ENCODE measurements at regions not wholly inside any gene's neighbourhood (a gene's known extent, or its start where the extent isn't known, plus 50 kb on each side); places are given as distances from the start of the nearest gene placed in this dataset.
"Not testable (repeated sequence)": the region's sequence is repeated elsewhere in the genome, so short reads cannot be mapped to it uniquely, and the experiment has no call there.

GRCh38 chr14:105678057-105678456 lies 151.7 kb downstream of the TMEM121 start:
- H3K27ac Mint-ChIP-seq; H3K4me1 Mint-ChIP-seq; H3K9me2 ChIP-seq (ENCODE audit: insufficient read depth); DNase-seq (ENCODE audit: low spot score); H3K4me1 ChIP-seq (ENCODE audit: insufficient read depth); H3K4me3 Mint-ChIP-seq; H3K79me2 ChIP-seq (replicated peaks; ENCODE audit: insufficient read depth); H2AFZ ChIP-seq; H4K20me1 ChIP-seq (replicated peaks; ENCODE audit: insufficient read depth); H3K27me3 Mint-ChIP-seq (ENCODE audit: insufficient read depth, low read depth, poor library complexity); H3K27ac ChIP-seq (ENCODE audit: low read depth); ATAC-seq; H3K36me3 ChIP-seq (ENCODE audit: insufficient read depth); H3K27me3 ChIP-seq (ENCODE audit: insufficient read depth); H3K4me3 ChIP-seq; H3K4me2 ChIP-seq; H3F3A ChIP-seq (replicated peaks; ENCODE audit: low read depth): not testable (repeated sequence)
- Mint-ChIP-seq H3K9me3 (peaks cover 57% of the 10 kb centered on the region), H3K36me3 (ENCODE audit: low read depth) (peaks cover 36% of the 10 kb centered on the region)

DNA sequence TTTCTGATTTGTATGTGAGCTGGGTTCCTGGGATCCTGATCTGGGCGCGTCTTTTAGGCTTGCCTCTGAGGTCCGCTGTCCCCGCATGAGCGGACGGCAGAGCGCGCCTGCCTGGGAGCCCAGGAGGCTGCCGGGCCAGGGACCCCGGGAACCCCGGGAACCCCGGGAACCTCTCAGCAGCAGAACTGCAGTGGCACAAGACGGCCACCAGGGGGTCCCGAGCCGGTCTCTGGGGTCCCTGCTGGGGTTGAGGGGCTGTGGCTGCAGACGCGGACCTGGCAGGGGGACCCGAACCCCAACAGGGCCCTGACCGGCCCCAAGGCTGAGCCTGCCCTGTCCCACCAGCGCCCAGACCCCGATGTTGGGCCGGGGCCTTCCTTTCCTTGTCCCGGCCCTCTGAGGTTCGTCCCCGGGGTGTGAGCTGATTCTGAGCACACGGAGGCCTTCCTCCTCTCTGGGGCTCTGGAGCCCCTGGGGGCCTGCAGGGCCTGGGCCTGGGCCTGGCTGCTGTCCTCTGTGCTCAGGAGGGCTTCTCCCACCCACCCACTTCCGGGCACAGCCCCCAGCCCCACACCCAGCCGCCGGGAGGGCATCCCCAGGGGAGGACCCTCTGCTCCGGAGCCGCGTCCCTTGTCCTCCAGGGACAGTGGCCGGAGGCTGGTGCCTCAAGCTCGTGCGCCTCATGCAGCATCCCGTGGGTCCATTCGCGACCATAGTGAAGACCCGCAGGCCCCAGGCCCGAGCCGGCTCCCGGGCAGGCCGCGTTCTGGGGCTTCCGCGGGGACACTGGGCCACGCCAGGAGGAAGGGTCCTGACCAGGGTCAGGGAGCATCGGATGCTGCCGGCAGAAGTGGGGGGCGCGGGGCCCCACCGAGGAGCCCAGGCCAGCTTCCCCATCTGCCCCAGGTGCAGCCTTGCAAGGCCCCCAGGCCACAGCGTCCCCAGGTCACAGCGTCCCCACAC lies 152.9 kb downstream of the TMEM121 start:
- not testable (repeated sequence) for H3F3A ChIP-seq (replicated peaks; ENCODE audit: low read depth); H3K27ac ChIP-seq (ENCODE audit: low read depth); DNase-seq (ENCODE audit: low spot score); H3K27me3 ChIP-seq (ENCODE audit: insufficient read depth); H3K27ac Mint-ChIP-seq; H2AFZ ChIP-seq; H3K27me3 Mint-ChIP-seq (ENCODE audit: insufficient read depth, low read depth, poor library complexity); H3K9me2 ChIP-seq (ENCODE audit: insufficient read depth); H3K4me3 Mint-ChIP-seq; H3K4me2 ChIP-seq; H3K4me3 ChIP-seq; H3K4me1 ChIP-seq (ENCODE audit: insufficient read depth); ATAC-seq; H3K36me3 ChIP-seq (ENCODE audit: insufficient read depth); H3K79me2 ChIP-seq (replicated peaks; ENCODE audit: insufficient read depth); H3K4me1 Mint-ChIP-seq; H4K20me1 ChIP-seq (replicated peaks; ENCODE audit: insufficient read depth)
- Mint-ChIP-seq H3K9me3 (peaks cover 55% of the 10 kb centered on the region), H3K36me3 (ENCODE audit: low read depth) (peaks cover 30% of the 10 kb centered on the region)

DNA sequence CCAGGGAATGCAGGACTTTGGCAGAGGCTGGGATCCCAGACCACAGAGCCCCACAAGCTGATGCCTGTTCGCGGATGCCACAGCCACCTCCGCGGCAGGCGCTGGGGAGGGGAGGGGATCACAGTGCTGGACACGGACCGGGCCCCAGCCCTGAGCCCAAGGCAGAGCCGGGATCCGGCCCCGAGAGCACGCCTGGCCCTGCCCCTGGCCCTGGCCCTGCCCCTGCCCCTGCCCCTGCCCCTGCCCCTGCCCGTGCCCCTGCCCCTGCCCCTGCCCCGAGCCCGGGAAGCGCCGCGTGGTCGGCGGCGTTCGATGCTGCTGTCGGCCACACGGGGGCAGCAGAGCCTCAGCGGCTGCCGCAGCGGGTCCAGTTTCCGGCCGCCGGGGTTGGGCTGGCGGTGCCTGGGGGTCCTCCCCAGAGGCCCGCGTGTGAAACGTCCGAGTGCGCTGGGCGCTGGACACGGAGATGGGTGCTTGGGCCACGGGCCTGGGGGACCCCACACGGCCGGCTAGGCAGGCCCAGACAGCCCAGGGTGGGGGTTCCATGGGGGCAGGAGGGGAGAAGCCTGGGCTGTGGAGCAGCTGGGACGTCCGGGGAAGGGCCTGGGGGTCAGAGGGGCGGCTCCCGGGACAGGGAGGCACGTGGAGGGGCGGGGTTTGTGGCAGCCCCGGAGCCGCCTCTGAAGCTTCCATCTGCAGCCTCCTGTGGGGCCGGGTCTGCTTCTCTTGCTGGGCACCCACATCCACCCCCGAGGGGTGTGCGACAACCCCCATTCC lies 153.8 kb downstream of the TMEM121 start:
- H3K4me2 ChIP-seq = not testable (repeated sequence)

GRCh38 chr14:105680736-105681098 lies 154.3 kb downstream of the TMEM121 start:
- not testable (repeated sequence) for H3K4me2 ChIP-seq; H3K27me3 Mint-ChIP-seq (ENCODE audit: insufficient read depth, low read depth, poor library complexity); H3K4me3 Mint-ChIP-seq; H3K27me3 ChIP-seq (ENCODE audit: insufficient read depth); H3K36me3 ChIP-seq (ENCODE audit: insufficient read depth); H3K27ac ChIP-seq (ENCODE audit: low read depth); H4K20me1 ChIP-seq (replicated peaks; ENCODE audit: insufficient read depth); H3K9me2 ChIP-seq (ENCODE audit: insufficient read depth); DNase-seq (ENCODE audit: low spot score); H3K79me2 ChIP-seq (replicated peaks; ENCODE audit: insufficient read depth); H3F3A ChIP-seq (replicated peaks; ENCODE audit: low read depth); H3K27ac Mint-ChIP-seq; H2AFZ ChIP-seq; H3K4me1 Mint-ChIP-seq; H3K4me3 ChIP-seq; ATAC-seq; H3K4me1 ChIP-seq (ENCODE audit: insufficient read depth)
- H3K9me3 Mint-ChIP-seq = peaks cover 51% of the 10 kb centered on the region
- peaks cover 30% of the 10 kb centered on the region for H3K36me3 Mint-ChIP-seq (ENCODE audit: low read depth)

More for the DNA sequence above, 153.8 kb downstream of the TMEM121 start:
- H3K4me3 ChIP-seq; DNase-seq (ENCODE audit: low spot score); H3K27me3 ChIP-seq (ENCODE audit: insufficient read depth); H4K20me1 ChIP-seq (replicated peaks; ENCODE audit: insufficient read depth); H3K36me3 ChIP-seq (ENCODE audit: insufficient read depth); H2AFZ ChIP-seq; H3K79me2 ChIP-seq (replicated peaks; ENCODE audit: insufficient read depth); H3K4me1 Mint-ChIP-seq; H3K27ac Mint-ChIP-seq; H3F3A ChIP-seq (replicated peaks; ENCODE audit: low read depth); H3K9me2 ChIP-seq (ENCODE audit: insufficient read depth); H3K27me3 Mint-ChIP-seq (ENCODE audit: insufficient read depth, low read depth, poor library complexity); ATAC-seq; H3K27ac ChIP-seq (ENCODE audit: low read depth); H3K4me1 ChIP-seq (ENCODE audit: insufficient read depth); H3K4me3 Mint-ChIP-seq: not testable (repeated sequence)
- H3K9me3 Mint-ChIP-seq = peaks cover 53% of the 10 kb centered on the region
- peaks cover 32% of the 10 kb centered on the region for H3K36me3 Mint-ChIP-seq (ENCODE audit: low read depth)

DNA sequence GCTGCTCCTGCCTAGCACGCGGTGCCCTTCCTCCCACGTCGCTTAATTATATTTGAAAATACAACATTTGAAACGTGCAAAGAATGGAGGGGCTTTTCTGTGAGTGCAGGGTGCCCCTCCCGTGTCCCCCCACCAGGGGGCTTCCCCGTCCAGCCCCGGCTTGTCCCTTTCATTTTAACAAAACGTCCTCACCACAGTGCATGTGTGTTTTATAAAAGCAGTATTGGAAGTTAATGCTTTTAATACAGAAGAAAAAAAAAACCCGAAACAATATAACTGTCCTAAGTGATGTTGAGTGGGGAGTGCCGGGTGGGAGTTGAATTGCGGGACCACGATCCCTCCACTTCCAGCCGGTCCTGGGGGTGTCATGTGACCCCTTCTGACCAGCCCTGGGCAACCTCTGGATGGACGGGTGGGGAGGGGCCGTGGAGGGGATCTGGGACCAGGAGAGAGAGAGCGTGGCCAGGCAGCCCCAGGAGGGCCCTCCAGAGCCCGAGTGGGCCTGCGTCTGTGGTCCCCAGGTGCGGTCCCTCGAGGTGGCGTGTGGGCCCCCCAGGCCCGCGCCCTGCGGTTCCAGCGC lies 155.3 kb downstream of the TMEM121 start:
- not testable (repeated sequence) for H3K27ac Mint-ChIP-seq; DNase-seq (ENCODE audit: low spot score); H3K4me3 ChIP-seq; H3K4me1 Mint-ChIP-seq; H3K4me2 ChIP-seq; H3K36me3 ChIP-seq (ENCODE audit: insufficient read depth); ATAC-seq; H3K9me2 ChIP-seq (ENCODE audit: insufficient read depth); H3K27ac ChIP-seq (ENCODE audit: low read depth); H3K79me2 ChIP-seq (replicated peaks; ENCODE audit: insufficient read depth); H3F3A ChIP-seq (replicated peaks; ENCODE audit: low read depth); H2AFZ ChIP-seq; H3K27me3 Mint-ChIP-seq (ENCODE audit: insufficient read depth, low read depth, poor library complexity); H3K4me3 Mint-ChIP-seq; H3K27me3 ChIP-seq (ENCODE audit: insufficient read depth); H3K4me1 ChIP-seq (ENCODE audit: insufficient read depth); H4K20me1 ChIP-seq (replicated peaks; ENCODE audit: insufficient read depth)
- peaks cover 41% of the 10 kb centered on the region for H3K9me3 Mint-ChIP-seq
- peaks cover 25% of the 10 kb centered on the region for H3K36me3 Mint-ChIP-seq (ENCODE audit: low read depth)

DNA sequence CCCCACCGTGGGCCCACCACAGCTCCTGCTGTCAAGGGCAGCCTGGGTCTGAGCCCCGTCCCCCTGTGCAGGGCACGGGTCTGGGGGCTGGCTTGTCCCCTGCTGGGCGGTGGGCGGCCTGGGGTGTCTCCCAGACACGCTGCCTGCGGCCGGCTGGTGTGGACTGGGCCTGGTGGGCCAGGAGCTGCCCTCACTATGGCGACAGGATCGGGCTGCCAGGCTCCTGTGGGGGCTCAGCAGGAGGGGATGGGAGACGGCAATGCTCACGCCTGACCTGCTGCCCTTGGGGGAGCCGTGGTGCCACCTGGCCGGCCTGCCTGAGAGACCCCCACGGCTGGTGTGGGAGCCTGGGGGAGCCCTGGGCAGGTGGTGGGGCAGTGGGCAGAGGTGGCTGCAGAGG lies 156.1 kb downstream of the TMEM121 start:
- H3F3A ChIP-seq (replicated peaks; ENCODE audit: low read depth); H3K27me3 Mint-ChIP-seq (ENCODE audit: insufficient read depth, low read depth, poor library complexity): not testable (repeated sequence)

More for the DNA sequence above, 156.1 kb downstream of the TMEM121 start:
- peaks cover 26% of the 10 kb centered on the region for H3K36me3 Mint-ChIP-seq (ENCODE audit: low read depth)
- not testable (repeated sequence) for H4K20me1 ChIP-seq (replicated peaks; ENCODE audit: insufficient read depth); DNase-seq (ENCODE audit: low spot score); H3K4me2 ChIP-seq; H3K4me1 Mint-ChIP-seq; ATAC-seq; H3K27me3 ChIP-seq (ENCODE audit: insufficient read depth); H3K4me3 ChIP-seq; H2AFZ ChIP-seq; H3K27ac Mint-ChIP-seq; H3K9me2 ChIP-seq (ENCODE audit: insufficient read depth); H3K36me3 ChIP-seq (ENCODE audit: insufficient read depth); H3K4me3 Mint-ChIP-seq; H3K4me1 ChIP-seq (ENCODE audit: insufficient read depth); H3K79me2 ChIP-seq (replicated peaks; ENCODE audit: insufficient read depth); H3K27ac ChIP-seq (ENCODE audit: low read depth)
- H3K9me3 Mint-ChIP-seq = peaks cover 42% of the 10 kb centered on the region
